H1 (cell line): ENCODE measurements at regions not wholly inside any gene's neighbourhood (a gene's known extent, or its start where the extent isn't known, plus 50 kb on each side); places are given as distances from the start of the nearest gene placed in this dataset.

Source experiments
- BCL11A ChIP-seq, 2 experiments: IDR thresholded peaks; one replicate each; pipeline ENCODE4 v1.6.1; 2011; ENCODE audit warnings: low read depth in 2 of 2, low read length in 2 of 2, mild to moderate bottlenecking in 2 of 2
- BRCA1 ChIP-seq: IDR thresholded peaks from 2 replicates; pipeline ENCODE4 v1.6.1; 2012; ENCODE audit warnings: low read depth, low read length, improper control_type of control experiment
- CEBPB ChIP-seq: IDR thresholded peaks from 2 replicates; pipeline ENCODE4 v1.6.1; 2012; ENCODE audit warnings: low read depth, low read length
- GTF2F1 ChIP-seq: IDR thresholded peaks from 2 replicates; pipeline ENCODE4 v1.6.1; 2012; ENCODE audit warnings: low read depth, low read length, improper control_type of control experiment, borderline replicate concordance
- MAX ChIP-seq: IDR thresholded peaks from 2 replicates; pipeline ENCODE4 v1.6.1; 2012; ENCODE audit warnings: inconsistent platforms
- TAF7 ChIP-seq: optimal IDR thresholded peaks from 2 replicates; pipeline ENCODE3; 2011; ENCODE audit warnings: low read depth, mild to moderate bottlenecking, inconsistent platforms, low read length, moderate library complexity, borderline replicate concordance
- YY1 ChIP-seq: IDR thresholded peaks from 2 replicates; pipeline ENCODE4 v1.6.1; 2011; ENCODE audit warnings: low read depth, mild to moderate bottlenecking, low read length

GRCh38 chr7:131903315-131903714 is 346.9 kb upstream of the PODXL start (continued):
- no peak for TF ChIP-seq TAF7
- no peak for TF ChIP-seq CEBPB
- TF ChIP-seq BCL11A (IDR thresholded peaks at IDR 0.05; ENCODE audit: low read depth in 2 of 2, low read length in 2 of 2) = no peak
- TF ChIP-seq YY1 = no peak
- TF ChIP-seq BRCA1 = no peak
- no peak for TF ChIP-seq GTF2F1
- TF ChIP-seq MAX = no peak
